Left lung (tissue), 4 donors: ENCODE measurements at regions not wholly inside any gene's neighbourhood (a gene's known extent, or its start where the extent isn't known, plus 50 kb on each side); places are given as distances from the start of the nearest gene placed in this dataset.
A peak's percentile ranks its signal among the peaks of the same experiment; 100 is the strongest.
"Not testable (repeated sequence)": the region's sequence is repeated elsewhere in the genome, so short reads cannot be mapped to it uniquely, and the experiment has no call there.

Experiments used
- ATAC-seq: fragments of 200-7000 bp; cut with Tn5 transposase; one replicate; pipeline ENCODE4 v1.9.1; 2020; ENCODE audit warnings: moderate library complexity
- DNase-seq, 4 donors: peaks; one replicate each; pipeline ENCODE4 v3.0.0-alpha.2; 2013 to 2020
- H3K27ac ChIP-seq, 2 donors: fragments of 200-600 bp; sonication (generic) in 1 of 2; one replicate each; pipeline versions ENCODE4 v1.5.0 to v1.8.0; 2020 to 2021
- H3K27me3 ChIP-seq, 2 donors: fragments of 200-600 bp; sonication (generic) in 1 of 2; one replicate each; pipeline versions ENCODE4 v1.5.0 to v1.8.0; 2020 to 2021
- H3K36me3 ChIP-seq, 2 donors: fragments of 200-600 bp; sonication (generic) in 1 of 2; one replicate each; pipeline versions ENCODE4 v1.5.0 to v1.8.0; 2020 to 2021
- H3K4me1 ChIP-seq, 2 donors: fragments of 200-600 bp; one replicate each; pipeline ENCODE4 v1.8.0; 2021
- H3K4me3 ChIP-seq, 2 donors: fragments of 200-600 bp; sonication (generic) in 1 of 2; one replicate each; pipeline versions ENCODE4 v1.5.0 to v1.8.0; 2020 to 2021; ENCODE audit warnings: mild to moderate bottlenecking in 1 of 2
- H3K9me3 ChIP-seq, 2 donors: fragments of 200-600 bp; sonication (generic) in 1 of 2; one replicate each; pipeline versions ENCODE4 v1.5.0 to v1.8.0; 2020 to 2021
- intact Hi-C, 2 donors: fragments of 100-400 bp; cut with DNase I; formaldehyde crosslinking; loops; one replicate each; pipeline versions ENCODE4 v1.11.2 to v1.14.2; 2022
- TF ChIP-seq, protein P1 (sequence below), 2 donors: fragments of 200-600 bp; sonication (generic) in 1 of 2; IDR thresholded peaks; one replicate each; pipeline versions ENCODE4 v1.5.0 to v1.8.0; 2021; ENCODE audit warnings: antibody characterized with exemption in 2 of 2
- donor health status: DM: no; HTN: yes; CAD: no.
- donor health status: DM: no; HTN: no; CAD: no.

DNA sequence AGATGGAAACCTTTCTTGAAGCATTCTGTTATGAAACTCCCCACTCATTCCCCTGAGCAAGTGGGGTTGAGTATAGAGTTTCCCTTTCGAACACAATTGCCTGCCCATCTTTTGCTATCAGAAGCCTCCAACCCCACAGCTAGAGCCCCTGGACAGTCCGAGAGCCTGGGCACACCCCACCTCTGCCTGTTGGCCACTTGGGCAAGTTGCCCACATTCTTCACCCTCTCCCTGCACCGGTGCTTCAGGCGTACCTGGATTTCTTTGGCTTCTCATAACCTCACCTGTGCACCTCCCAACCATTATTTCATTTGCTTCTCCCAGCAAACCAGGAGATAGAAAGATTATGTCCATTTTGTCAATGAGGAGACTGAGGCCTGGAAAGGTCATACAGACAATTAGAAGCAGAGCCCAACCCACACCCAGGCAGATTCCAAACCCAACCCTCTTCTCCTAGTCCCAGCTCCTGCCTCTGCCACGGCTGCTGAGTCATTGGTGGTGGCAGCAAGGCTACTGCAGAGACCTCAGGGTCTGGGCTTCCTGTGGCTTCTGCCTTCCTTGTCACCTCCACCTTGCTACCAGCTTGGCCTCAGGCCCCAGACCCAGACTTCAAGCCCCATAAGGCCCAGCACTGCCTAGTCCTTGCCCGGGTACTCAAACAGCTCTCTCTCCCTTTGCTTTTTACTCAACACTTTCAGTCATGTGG is 118.7 kb upstream of the ZBTB40 start:
- Histone ChIP-seq H3K4me3 (no peak overlapping the region), H3K4me1 (no peaks in the 10 kb centered on the region), H3K27ac (no peak overlapping the region), H3K9me3 (no peaks in the 10 kb centered on the region), H3K27me3 (peaks cover 0 to 27% of the 10 kb centered on the region in 2 donors), H3K36me3 (no peaks in the 10 kb centered on the region)
- TF ChIP-seq, protein P1, sequence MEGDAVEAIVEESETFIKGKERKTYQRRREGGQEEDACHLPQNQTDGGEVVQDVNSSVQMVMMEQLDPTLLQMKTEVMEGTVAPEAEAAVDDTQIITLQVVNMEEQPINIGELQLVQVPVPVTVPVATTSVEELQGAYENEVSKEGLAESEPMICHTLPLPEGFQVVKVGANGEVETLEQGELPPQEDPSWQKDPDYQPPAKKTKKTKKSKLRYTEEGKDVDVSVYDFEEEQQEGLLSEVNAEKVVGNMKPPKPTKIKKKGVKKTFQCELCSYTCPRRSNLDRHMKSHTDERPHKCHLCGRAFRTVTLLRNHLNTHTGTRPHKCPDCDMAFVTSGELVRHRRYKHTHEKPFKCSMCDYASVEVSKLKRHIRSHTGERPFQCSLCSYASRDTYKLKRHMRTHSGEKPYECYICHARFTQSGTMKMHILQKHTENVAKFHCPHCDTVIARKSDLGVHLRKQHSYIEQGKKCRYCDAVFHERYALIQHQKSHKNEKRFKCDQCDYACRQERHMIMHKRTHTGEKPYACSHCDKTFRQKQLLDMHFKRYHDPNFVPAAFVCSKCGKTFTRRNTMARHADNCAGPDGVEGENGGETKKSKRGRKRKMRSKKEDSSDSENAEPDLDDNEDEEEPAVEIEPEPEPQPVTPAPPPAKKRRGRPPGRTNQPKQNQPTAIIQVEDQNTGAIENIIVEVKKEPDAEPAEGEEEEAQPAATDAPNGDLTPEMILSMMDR (IDR thresholded peaks at IDR 0.05), result no peak
- ATAC-seq (peak; percentile 75), DNase-seq (no peak)
- intact Hi-C loops, result no loop called here

DNA sequence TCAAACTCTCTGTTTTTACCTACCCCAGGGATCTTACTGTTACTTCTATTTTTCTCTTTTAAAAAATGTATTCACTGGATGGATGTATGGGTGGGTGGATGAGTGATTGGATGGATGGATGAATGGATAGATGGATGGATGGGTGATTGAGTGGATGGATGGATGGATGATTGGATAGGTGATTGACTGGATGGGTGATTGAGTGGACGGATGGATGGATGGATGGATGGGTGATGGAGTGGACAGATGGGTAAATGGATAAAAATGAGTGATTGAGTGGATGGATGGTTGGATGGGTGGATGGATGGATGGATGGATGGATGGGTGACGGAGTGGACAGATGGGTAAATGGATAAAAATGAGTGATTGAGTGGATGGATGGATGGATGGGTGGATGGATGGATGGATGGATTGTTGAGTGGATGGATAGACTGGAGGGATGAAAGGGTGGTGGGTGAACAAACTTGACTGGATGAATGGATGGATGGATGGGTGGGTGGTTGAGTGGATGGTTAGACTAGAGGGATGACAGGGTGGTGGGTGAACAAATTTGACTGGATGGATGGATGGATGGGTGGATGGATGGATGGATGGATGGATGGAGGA is 118.0 kb upstream of the ZBTB40 start:
- Histone ChIP-seq H3K4me1 (no peaks in the 10 kb centered on the region), H3K27me3 (peaks cover 0 to 30% of the 10 kb centered on the region in 2 donors), H3K27ac (no peak overlapping the region), H3K9me3 (no peaks in the 10 kb centered on the region), H3K36me3 (no peaks in the 10 kb centered on the region), H3K4me3 (no peak overlapping the region)
- intact Hi-C loops, result no loop called here
- TF ChIP-seq, protein P1 (IDR thresholded peaks at IDR 0.05), result no peak
- ATAC-seq (no peak), DNase-seq (no peak)

DNA sequence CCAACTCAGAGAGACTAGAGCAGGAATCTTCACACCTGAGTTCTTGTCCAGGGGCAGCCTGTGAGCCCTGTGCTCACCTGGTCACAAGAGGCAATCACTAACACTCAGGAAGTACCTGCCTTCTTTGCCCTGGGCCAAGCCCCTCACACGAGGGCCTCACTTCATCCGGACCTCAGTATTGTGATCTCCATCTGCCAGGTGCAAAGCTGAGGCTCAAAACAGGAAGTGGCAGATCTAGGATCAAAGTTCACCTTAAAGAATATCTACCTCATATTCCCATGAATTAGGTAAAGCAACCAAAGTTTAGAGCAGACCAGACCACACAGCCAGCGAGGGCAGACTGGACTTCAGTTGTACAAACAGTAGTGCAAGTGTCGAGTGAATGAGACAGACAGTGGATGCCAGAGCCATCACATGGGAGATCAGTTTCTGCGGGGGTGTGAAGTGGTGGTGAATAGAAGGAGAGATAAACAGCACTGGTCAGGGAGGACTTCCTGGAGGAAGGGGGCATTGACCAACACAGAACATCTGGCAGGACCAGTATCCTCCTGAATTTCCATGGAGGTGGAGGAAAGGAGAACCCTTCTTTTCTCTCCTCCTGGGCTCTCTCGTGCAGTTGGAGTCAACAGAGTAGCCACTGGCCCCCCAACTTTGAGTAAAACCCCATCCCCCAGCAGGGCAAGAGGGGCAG is 116.6 kb upstream of the ZBTB40 start:
- intact Hi-C loops, result no loop called here
- no peak for ATAC-seq

DNA sequence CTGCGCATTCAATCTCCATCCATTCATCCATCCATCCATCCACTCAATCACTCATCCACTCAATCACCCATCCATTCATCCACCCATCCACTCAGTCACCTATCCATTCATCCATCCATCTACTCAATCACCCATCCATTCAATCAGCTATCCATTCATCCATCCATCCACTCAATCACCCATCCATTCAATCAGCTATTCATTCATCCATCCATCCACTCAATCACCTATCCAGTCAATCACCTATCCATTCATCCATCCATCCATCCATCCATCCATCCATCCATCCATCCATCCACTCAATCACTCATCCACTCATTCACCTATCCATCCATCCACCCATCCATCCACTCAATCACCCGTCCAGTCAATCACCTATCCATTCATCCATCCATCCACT is 115.4 kb upstream of the ZBTB40 start:
- H3K9me3 ChIP-seq, H3K27ac ChIP-seq, H3K4me1 ChIP-seq, H3K36me3 ChIP-seq, H3K4me3 ChIP-seq, DNase-seq, ATAC-seq, intact Hi-C loops: not testable (repeated sequence)
- peaks cover 0 to 52% of the 10 kb centered on the region in 2 donors for H3K27me3 ChIP-seq

More for the DNA sequence above, 116.6 kb upstream of the ZBTB40 start:
- TF ChIP-seq, protein P1 (IDR thresholded peaks at IDR 0.05), result no peak
- no peak overlapping the region for H3K4me3 ChIP-seq
- no peaks in the 10 kb centered on the region for H3K9me3 ChIP-seq
- DNase-seq, result no peak
- H3K4me1 ChIP-seq, result no peaks in the 10 kb centered on the region
- H3K27ac ChIP-seq, result no peak overlapping the region
- H3K36me3 ChIP-seq, result no peaks in the 10 kb centered on the region
- H3K27me3 ChIP-seq, result peaks cover 0 to 39% of the 10 kb centered on the region in 2 donors

DNA sequence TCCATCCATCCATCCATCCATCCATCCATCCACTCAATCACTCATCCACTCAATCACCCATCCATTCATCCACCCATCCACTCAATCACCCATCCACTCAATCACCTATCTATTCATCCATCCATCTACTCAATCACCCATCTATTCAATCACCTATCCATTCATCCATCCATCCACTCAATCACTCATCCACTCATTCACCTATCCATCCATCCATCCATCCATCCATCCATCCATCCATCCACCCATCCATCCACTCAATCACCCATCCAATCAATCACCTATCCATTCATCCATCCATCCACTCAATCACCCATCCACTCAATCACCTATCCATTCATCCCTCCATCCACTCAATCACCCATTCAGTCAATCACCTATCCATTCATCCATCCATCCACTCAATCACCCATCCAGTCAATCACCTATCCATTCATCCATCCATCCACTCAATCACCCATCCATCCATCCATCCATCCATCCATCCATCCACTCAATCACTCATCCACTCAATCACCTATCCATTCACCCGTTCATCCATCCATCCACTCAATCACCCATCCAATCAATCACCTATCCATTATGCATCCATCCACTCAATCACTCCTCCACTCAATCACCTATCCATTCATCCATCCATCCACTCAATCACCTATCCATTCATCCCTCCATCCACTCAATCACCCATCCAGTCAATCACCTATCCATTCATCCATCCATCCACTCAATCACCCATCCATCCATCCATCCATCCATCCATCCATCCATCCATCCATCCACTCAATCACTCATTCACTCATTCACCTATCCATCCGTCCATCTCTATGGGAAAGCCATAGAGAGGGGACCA is 114.7 kb upstream of the ZBTB40 start:
- intact Hi-C loops, H3K4me3 ChIP-seq, H3K9me3 ChIP-seq, DNase-seq, H3K27ac ChIP-seq, ATAC-seq, H3K4me1 ChIP-seq, H3K36me3 ChIP-seq: not testable (repeated sequence)
- H3K27me3 ChIP-seq, result peaks cover 0 to 58% of the 10 kb centered on the region in 2 donors
